Panc1 (cell line): ENCODE measurements at regions not wholly inside any gene's neighbourhood (a gene's known extent, or its start where the extent isn't known, plus 50 kb on each side); places are given as distances from the start of the nearest gene placed in this dataset.

ENCODE experiments used
- ATAC-seq: fragments of 200-7000 bp; cut with Tn5 transposase; 2 replicates; pipeline ENCODE4 v1.9.1; 2020; ENCODE audit warnings: mild to moderate bottlenecking, moderate library complexity
- BruUV-seq: library from RNA; stranded (reverse); fragments of 400-500 nt; replicated peaks from 2 replicates; lab custom pipeline; 2021; lab: Mats Ljungman, UMichigan
- CTCF ChIA-PET: fragments of 300-600 bp; sonication (Branson Sonifier 250); formaldehyde crosslinking; loops from one replicate; lab custom pipeline; 2022; ENCODE audit warnings: antibody characterized with exemption; lab: Charles Lee
- POLR2A ChIA-PET: fragments of 300-600 bp; sonication (Branson Sonifier 250); formaldehyde crosslinking; loops from one replicate; lab custom pipeline; 2022; ENCODE audit warnings: antibody characterized with exemption; lab: Charles Lee
- DNase-seq: peaks from one replicate; pipeline ENCODE4 v3.0.0-alpha.2; 2010; ENCODE audit warnings: low read depth, low spot score
- H3K27ac ChIP-seq: 2 replicates; pipeline ENCODE4 v1.5.1; 2011; ENCODE audit warnings: mild to moderate bottlenecking, low read length, inconsistent platforms
- H3K27me3 ChIP-seq: fragments of 200-500 bp; sonication (Bioruptor generic); 2 replicates; pipeline ENCODE4 v1.6.0; 2014; ENCODE audit warnings: low read length, inconsistent platforms; ENCODE audit not compliant: control insufficient read depth, insufficient read depth
- H3K36me3 ChIP-seq: fragments of 200-500 bp; sonication (Bioruptor generic); 2 replicates; pipeline ENCODE4 v1.5.1; 2014; ENCODE audit warnings: inconsistent platforms, mild to moderate bottlenecking, low read length, moderate library complexity; ENCODE audit not compliant: control insufficient read depth, insufficient read depth
- H3K4me1 ChIP-seq: 2 replicates; pipeline ENCODE4 v1.5.1; 2011; ENCODE audit warnings: inconsistent platforms, mild to moderate bottlenecking, low read length, moderate library complexity; ENCODE audit not compliant: control insufficient read depth, insufficient read depth
- H3K4me3 ChIP-seq, 2 experiments: 2 replicates each; pipeline ENCODE4 v1.5.1; 2011 to 2012; ENCODE audit warnings: low read depth in 2 of 2, low read length in 2 of 2, mild to moderate bottlenecking in 2 of 2, inconsistent platforms in 1 of 2, moderate library complexity in 1 of 2
- H3K9me3 ChIP-seq: fragments of 200-500 bp; sonication (Bioruptor generic); 2 replicates; pipeline ENCODE4 v1.5.1; 2014; ENCODE audit warnings: low read depth, mild to moderate bottlenecking, inconsistent platforms, low read length, moderate library complexity; ENCODE audit not compliant: control insufficient read depth, insufficient read depth
- POLR2AphosphoS5 ChIP-seq: IDR thresholded peaks from 2 replicates; pipeline ENCODE4 v1.6.1; 2012; ENCODE audit warnings: mild to moderate bottlenecking, low read depth, low read length, moderate library complexity
- SIN3A ChIP-seq: IDR thresholded peaks from 2 replicates; pipeline ENCODE4 v1.6.1; 2012; ENCODE audit warnings: low read depth, mild to moderate bottlenecking, low read length, moderate library complexity, borderline replicate concordance; ENCODE audit not compliant: insufficient read depth
- TCF7L2 ChIP-seq: IDR thresholded peaks from 2 replicates; pipeline ENCODE4 v1.6.1; 2011; ENCODE audit warnings: mild to moderate bottlenecking, low read depth, low read length, inconsistent platforms
- in situ Hi-C: cut with HindIII; loops from 2 replicates; pipeline ENCODE4 v1.10.0; 2016; ENCODE audit warnings: low sequenced_read_pairs, low pct_unique_long_range_greater_than_20kb
- intact Hi-C: fragments of 100-400 bp; cut with micrococcal nuclease; formaldehyde crosslinking; loops from one replicate; pipeline ENCODE4 v1.10.0; 2022; ENCODE audit not compliant: unreplicated experiment
- TF ChIP-seq, protein P1 (sequence below), 2 experiments: IDR thresholded peaks; 2 replicates each; pipeline ENCODE4 v1.6.1; 2011 to 2012; ENCODE audit warnings: low read depth in 2 of 2, control low read depth in 1 of 2, low read length in 1 of 2, mild to moderate bottlenecking in 1 of 2, moderate library complexity in 1 of 2; ENCODE audit not compliant: insufficient read depth in 1 of 2
- TF ChIP-seq, protein P2 (sequence below): fragments of 450-650 bp; IDR thresholded peaks from 2 replicates; pipeline ENCODE4 v1.5.1; 2017; ENCODE audit warnings: mild to moderate bottlenecking

DNA sequence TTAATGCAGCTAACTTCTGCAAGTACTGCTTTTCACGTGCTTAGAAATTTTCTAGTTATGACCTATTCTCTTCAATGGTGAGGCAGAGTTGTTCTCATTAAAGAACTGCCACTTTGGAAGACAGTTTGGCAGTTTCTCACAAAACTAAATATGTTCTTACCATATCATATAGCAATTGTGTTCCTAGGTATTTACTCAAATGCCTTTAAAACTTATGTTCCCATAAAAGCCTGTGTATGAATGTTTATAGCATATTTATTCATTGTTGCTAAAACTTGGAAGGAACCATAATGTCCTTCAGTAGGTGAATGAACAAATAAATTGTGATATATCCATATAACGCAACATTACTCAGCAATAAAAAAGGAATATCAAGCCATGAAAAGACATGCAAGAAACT is 555.1 kb upstream of the POT1 start:
- intact Hi-C loops (no loop called here), in situ Hi-C loops (no loop called here)
- DNase-seq (no peak), ATAC-seq (no peak)
- Histone ChIP-seq H3K4me3 (no peak overlapping the region), H3K9me3 (no peaks in the 10 kb centered on the region), H3K27me3 (no peaks in the 10 kb centered on the region), H3K27ac (no peak overlapping the region), H3K36me3 (no peaks in the 10 kb centered on the region), H3K4me1 (no peaks in the 10 kb centered on the region)
- POLR2A ChIA-PET, result no interaction called here
- TF ChIP-seq, protein P1, sequence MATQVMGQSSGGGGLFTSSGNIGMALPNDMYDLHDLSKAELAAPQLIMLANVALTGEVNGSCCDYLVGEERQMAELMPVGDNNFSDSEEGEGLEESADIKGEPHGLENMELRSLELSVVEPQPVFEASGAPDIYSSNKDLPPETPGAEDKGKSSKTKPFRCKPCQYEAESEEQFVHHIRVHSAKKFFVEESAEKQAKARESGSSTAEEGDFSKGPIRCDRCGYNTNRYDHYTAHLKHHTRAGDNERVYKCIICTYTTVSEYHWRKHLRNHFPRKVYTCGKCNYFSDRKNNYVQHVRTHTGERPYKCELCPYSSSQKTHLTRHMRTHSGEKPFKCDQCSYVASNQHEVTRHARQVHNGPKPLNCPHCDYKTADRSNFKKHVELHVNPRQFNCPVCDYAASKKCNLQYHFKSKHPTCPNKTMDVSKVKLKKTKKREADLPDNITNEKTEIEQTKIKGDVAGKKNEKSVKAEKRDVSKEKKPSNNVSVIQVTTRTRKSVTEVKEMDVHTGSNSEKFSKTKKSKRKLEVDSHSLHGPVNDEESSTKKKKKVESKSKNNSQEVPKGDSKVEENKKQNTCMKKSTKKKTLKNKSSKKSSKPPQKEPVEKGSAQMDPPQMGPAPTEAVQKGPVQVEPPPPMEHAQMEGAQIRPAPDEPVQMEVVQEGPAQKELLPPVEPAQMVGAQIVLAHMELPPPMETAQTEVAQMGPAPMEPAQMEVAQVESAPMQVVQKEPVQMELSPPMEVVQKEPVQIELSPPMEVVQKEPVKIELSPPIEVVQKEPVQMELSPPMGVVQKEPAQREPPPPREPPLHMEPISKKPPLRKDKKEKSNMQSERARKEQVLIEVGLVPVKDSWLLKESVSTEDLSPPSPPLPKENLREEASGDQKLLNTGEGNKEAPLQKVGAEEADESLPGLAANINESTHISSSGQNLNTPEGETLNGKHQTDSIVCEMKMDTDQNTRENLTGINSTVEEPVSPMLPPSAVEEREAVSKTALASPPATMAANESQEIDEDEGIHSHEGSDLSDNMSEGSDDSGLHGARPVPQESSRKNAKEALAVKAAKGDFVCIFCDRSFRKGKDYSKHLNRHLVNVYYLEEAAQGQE (IDR thresholded peaks at IDR 0.05; ENCODE audit: insufficient read depth in 1 of 2, low read depth in 2 of 2, low read length in 1 of 2), result no peak
- TF ChIP-seq SIN3A, result no peak
- no peak for TF ChIP-seq TCF7L2
- TF ChIP-seq, protein P2, sequence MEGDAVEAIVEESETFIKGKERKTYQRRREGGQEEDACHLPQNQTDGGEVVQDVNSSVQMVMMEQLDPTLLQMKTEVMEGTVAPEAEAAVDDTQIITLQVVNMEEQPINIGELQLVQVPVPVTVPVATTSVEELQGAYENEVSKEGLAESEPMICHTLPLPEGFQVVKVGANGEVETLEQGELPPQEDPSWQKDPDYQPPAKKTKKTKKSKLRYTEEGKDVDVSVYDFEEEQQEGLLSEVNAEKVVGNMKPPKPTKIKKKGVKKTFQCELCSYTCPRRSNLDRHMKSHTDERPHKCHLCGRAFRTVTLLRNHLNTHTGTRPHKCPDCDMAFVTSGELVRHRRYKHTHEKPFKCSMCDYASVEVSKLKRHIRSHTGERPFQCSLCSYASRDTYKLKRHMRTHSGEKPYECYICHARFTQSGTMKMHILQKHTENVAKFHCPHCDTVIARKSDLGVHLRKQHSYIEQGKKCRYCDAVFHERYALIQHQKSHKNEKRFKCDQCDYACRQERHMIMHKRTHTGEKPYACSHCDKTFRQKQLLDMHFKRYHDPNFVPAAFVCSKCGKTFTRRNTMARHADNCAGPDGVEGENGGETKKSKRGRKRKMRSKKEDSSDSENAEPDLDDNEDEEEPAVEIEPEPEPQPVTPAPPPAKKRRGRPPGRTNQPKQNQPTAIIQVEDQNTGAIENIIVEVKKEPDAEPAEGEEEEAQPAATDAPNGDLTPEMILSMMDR, result no peak
- no peak for TF ChIP-seq POLR2AphosphoS5
- BruUV-seq, result no TSS peak
- CTCF ChIA-PET, result no interaction called here

DNA sequence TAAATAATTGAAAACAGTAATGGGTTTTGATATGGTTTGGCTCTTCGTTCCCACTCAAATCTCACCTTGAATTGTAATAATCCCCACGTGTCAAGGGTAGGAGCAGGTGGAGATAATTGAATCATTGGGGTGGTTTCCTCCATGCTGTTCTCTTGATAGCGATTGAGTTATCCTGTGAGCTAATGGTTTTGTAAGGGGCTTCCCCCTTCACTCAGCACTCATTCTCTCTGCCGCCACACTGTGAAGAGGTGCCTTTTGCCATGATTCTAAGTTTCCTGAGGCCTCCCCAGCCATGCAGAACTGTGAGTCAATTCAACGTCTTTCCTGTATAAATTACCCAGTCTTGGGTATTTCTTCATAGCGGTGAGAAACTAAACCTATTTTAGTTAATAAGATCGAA is 551.7 kb upstream of the POT1 start:
- H3K27me3 ChIP-seq, result no peaks in the 10 kb centered on the region
- ChIA-PET CTCF (no interaction called here), POLR2A (no interaction called here)
- in situ Hi-C loops (no loop called here), intact Hi-C loops (no loop called here)
- no peaks in the 10 kb centered on the region for H3K4me1 ChIP-seq
- no peak for DNase-seq
- no peak overlapping the region for H3K4me3 ChIP-seq
- BruUV-seq, result no TSS peak
- H3K27ac ChIP-seq, result no peak overlapping the region
- TF ChIP-seq, protein P1 (IDR thresholded peaks at IDR 0.05; ENCODE audit: insufficient read depth in 1 of 2, low read depth in 2 of 2, low read length in 1 of 2), result no peak
- TF ChIP-seq, protein P2, result no peak
- TF ChIP-seq POLR2AphosphoS5 (no peak), TCF7L2 (no peak)
- H3K36me3 ChIP-seq, result no peaks in the 10 kb centered on the region
- no peak for ATAC-seq
- no peaks in the 10 kb centered on the region for H3K9me3 ChIP-seq
